GM18517 (cell line): ENCODE measurements at regions not wholly inside any gene's neighbourhood (a gene's known extent, or its start where the extent isn't known, plus 50 kb on each side); places are given as distances from the start of the nearest gene placed in this dataset.
"Not testable (repeated sequence)": the region's sequence is repeated elsewhere in the genome, so short reads cannot be mapped to it uniquely, and the experiment has no call there.

Experiments used
- ATAC-seq: cut with Tn5 transposase; IDR thresholded peaks from one replicate; pipeline ENCODE4 v1.9.1; 2021; ENCODE audit warnings: mild to moderate bottlenecking, moderate library complexity; ENCODE audit not compliant: unreplicated experiment

GRCh38 chr7:115297656-115298055, 375.8 kb downstream of the MDFIC start:
- no peak for ATAC-seq

- no peak for ATAC-seq
These were observed 371.8 kb downstream of the MDFIC start for GRCh38 chr7:115293628-115294240.

GRCh38 chr7:115292381-115292780, 370.5 kb downstream of the MDFIC start:
- ATAC-seq = no peak

GRCh38 chr7:115289971-115290370, 368.1 kb downstream of the MDFIC start:
- ATAC-seq = no peak

GRCh38 chr7:115276791-115277190, 354.9 kb downstream of the MDFIC start:
- no peak for ATAC-seq

GRCh38 chr7:115273855-115274254, 352.0 kb downstream of the MDFIC start:
- not testable (repeated sequence) for ATAC-seq

GRCh38 chr7:115273139-115273772, 351.4 kb downstream of the MDFIC start:
- ATAC-seq = no peak

GRCh38 chr7:115271332-115272235, 349.7 kb downstream of the MDFIC start:
- no peak for ATAC-seq

- no peak for ATAC-seq
These were observed 347.6 kb downstream of the MDFIC start for GRCh38 chr7:115269486-115269885.

- no peak for ATAC-seq
These were observed 345.6 kb downstream of the MDFIC start for GRCh38 chr7:115267503-115267902.

GRCh38 chr7:115260381-115260780, 338.5 kb downstream of the MDFIC start:
- no peak for ATAC-seq

- no peak for ATAC-seq
These were observed 330.6 kb downstream of the MDFIC start for GRCh38 chr7:115252461-115252860.

- ATAC-seq = no peak
These were observed 327.2 kb downstream of the MDFIC start for GRCh38 chr7:115249080-115249479.

GRCh38 chr7:115241151-115241550, 319.3 kb downstream of the MDFIC start:
- ATAC-seq = no peak

GRCh38 chr7:115240242-115240641, 318.3 kb downstream of the MDFIC start:
- no peak for ATAC-seq

GRCh38 chr7:115235075-115235474, 313.2 kb downstream of the MDFIC start:
- ATAC-seq = no peak

- ATAC-seq = no peak
These were observed 311.9 kb downstream of the MDFIC start for GRCh38 chr7:115233809-115234208.

- no peak for ATAC-seq
These were observed 310.1 kb downstream of the MDFIC start for GRCh38 chr7:115232041-115232440.

- ATAC-seq = peak; percentile 65
These were observed 309.1 kb downstream of the MDFIC start for GRCh38 chr7:115230882-115231571.

GRCh38 chr7:115229401-115230105, 307.7 kb downstream of the MDFIC start:
- ATAC-seq = no peak
